ENCODE measurements at regions not wholly inside any gene's neighbourhood (a gene's known extent, or its start where the extent isn't known, plus 50 kb on each side); places are given as distances from the start of the nearest gene placed in this dataset.

DNA sequence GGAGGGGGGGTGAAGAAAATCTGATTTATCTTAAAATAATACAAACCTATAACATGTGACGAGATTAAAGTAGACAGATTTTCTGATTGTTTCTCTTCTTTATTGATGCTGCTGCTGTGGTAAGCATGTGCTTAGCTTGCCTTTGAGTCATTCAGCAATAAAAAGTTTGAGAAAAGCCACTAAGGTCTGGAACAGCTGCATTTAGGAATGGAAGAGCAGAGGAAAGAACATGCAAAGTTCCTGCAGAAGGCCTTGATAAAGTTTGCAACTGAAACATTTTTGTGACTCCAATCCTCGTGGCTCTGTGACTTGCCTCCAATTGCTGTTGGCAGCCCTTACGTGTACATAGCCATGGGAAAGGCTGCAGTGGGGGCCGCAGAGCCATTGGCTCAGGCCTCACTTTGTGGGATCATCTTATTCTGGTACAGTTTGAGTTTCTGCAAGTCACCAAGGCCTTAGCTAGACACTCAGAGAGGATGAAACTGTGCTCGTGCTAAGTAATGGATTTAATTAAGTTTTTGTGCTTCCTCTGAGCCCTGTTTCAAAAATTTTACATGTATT, 370.2 kb downstream of the AASDHPPT start:
- Histone ChIP-seq H3K14ac (ENCODE audit: insufficient read depth, low read length) (no peak overlapping the region), H4K5ac (ENCODE audit: insufficient read length, low read depth, low read length) (no peak overlapping the region), H4K20me1 (ENCODE audit: control insufficient read depth, insufficient read depth, insufficient read length) (no peaks in the 10 kb centered on the region), H3K56ac (ENCODE audit: insufficient read length, low read depth, low read length) (no peak overlapping the region), H3K27ac (ENCODE audit: insufficient read length, low read depth, low read length) (no peak overlapping the region), H2BK120ac (ENCODE audit: low read depth, low read length, poor library complexity, severe bottlenecking) (no peak overlapping the region), H3K4me2 (ENCODE audit: insufficient read depth, insufficient read length, low read length) (no peak overlapping the region), H3K9me3 (ENCODE audit: control insufficient read depth, low read depth, low read length) (no peaks in the 10 kb centered on the region), H3K23me2 (ENCODE audit: insufficient read length, low read depth, low read length, poor library complexity, severe bottlenecking) (no peaks in the 10 kb centered on the region), H2AK5ac (ENCODE audit: insufficient read length, low read length) (no peak overlapping the region), H2BK12ac (ENCODE audit: insufficient read length, low read depth, low read length) (no peak overlapping the region), H3K79me1 (ENCODE audit: insufficient read depth, low read depth, low read length, poor library complexity, severe bottlenecking) (no peaks in the 10 kb centered on the region), H3K23ac (ENCODE audit: insufficient read length, low read depth, low read length) (no peak overlapping the region), H2AFZ (ENCODE audit: low read length) (no peak overlapping the region), H3K79me2 (ENCODE audit: insufficient read depth, low read length) (no peaks in the 10 kb centered on the region), H2BK5ac (ENCODE audit: insufficient read length, low read length) (no peak overlapping the region), H3K4me1 (ENCODE audit: insufficient read depth, low read length) (no peaks in the 10 kb centered on the region), H4K8ac (replicated peaks; ENCODE audit: insufficient read length, low read depth, low read length) (no peak overlapping the region), H3K9ac (ENCODE audit: extremely low read depth, insufficient read length, low read length) (no peak overlapping the region), H3K4ac (ENCODE audit: low read depth, low read length) (no peak overlapping the region), H3K27me3 (ENCODE audit: insufficient read depth, low read length) (no peaks in the 10 kb centered on the region), H3T11ph (ENCODE audit: low read length) (no peak overlapping the region), H4K91ac (ENCODE audit: insufficient read length, low read depth, low read length) (no peak overlapping the region), H3K18ac (ENCODE audit: insufficient read length, low read depth, low read length) (no peak overlapping the region), H2BK20ac (ENCODE audit: low read depth, low read length, poor library complexity, severe bottlenecking) (no peak overlapping the region), H2BK15ac (ENCODE audit: low read depth, low read length) (no peak overlapping the region)
- H3K27ac Mint-ChIP-seq: no peak overlapping the region
- no peaks in the 10 kb centered on the region for H3K27me3 Mint-ChIP-seq (ENCODE audit: low read depth)
- peaks cover 0 to 4% of the 10 kb centered on the region in 2 experiments; a peak in 1 of 5 replicates for H3K9me3 Mint-ChIP-seq
- peaks cover 0 to 4% (median 0%) of the 10 kb centered on the region in 3 experiments; a peak in 1 of 7 replicates for H3K36me3 Mint-ChIP-seq (ENCODE audit: insufficient read depth in 1 of 3, low read depth in 3 of 3)
- no CpG with 5 or more reads among the region's 5 CpGs for WGBS (ENCODE audit: extremely low coverage, insufficient read length, low lambda C conversion rate)
- H3K4me1 Mint-ChIP-seq: 0 out of 4 replicates have a peak, but pooled peaks cover 0 to 8% of the 10 kb centered on the region in 2 experiments
- TF ChIP-seq, protein P1, sequence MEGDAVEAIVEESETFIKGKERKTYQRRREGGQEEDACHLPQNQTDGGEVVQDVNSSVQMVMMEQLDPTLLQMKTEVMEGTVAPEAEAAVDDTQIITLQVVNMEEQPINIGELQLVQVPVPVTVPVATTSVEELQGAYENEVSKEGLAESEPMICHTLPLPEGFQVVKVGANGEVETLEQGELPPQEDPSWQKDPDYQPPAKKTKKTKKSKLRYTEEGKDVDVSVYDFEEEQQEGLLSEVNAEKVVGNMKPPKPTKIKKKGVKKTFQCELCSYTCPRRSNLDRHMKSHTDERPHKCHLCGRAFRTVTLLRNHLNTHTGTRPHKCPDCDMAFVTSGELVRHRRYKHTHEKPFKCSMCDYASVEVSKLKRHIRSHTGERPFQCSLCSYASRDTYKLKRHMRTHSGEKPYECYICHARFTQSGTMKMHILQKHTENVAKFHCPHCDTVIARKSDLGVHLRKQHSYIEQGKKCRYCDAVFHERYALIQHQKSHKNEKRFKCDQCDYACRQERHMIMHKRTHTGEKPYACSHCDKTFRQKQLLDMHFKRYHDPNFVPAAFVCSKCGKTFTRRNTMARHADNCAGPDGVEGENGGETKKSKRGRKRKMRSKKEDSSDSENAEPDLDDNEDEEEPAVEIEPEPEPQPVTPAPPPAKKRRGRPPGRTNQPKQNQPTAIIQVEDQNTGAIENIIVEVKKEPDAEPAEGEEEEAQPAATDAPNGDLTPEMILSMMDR (conservative IDR thresholded peaks at IDR 0.05): no peak
- no peak for DNase-seq
- H3K4me3 Mint-ChIP-seq: no peak overlapping the region

Measured in H9 (cell line).